ENCODE measurements at regions not wholly inside any gene's neighbourhood (a gene's known extent, or its start where the extent isn't known, plus 50 kb on each side); places are given as distances from the start of the nearest gene placed in this dataset.

- TF ChIP-seq CTCF (IDR thresholded peaks at IDR 0.05) (no peak), POLR2A (IDR thresholded peaks at IDR 0.05) (no peak)
Observed at GRCh38 chr2:220240641-220241040, 613.2 kb downstream of the SLC4A3 start.

Measured in thyroid gland (tissue), 4 donors.